ENCODE measurements at regions not wholly inside any gene's neighbourhood (a gene's known extent, or its start where the extent isn't known, plus 50 kb on each side); places are given as distances from the start of the nearest gene placed in this dataset.
A peak's percentile ranks its signal among the peaks of the same experiment; 100 is the strongest.

- peaks cover 41% of the 10 kb centered on the region for H3K4me1 ChIP-seq (ENCODE audit: insufficient read depth, low read length)
- no peaks in the 10 kb centered on the region for H3K27me3 ChIP-seq (ENCODE audit: low read length)
- CTCF ChIA-PET: interaction anchor here (0.6 kb wide), 1 partner anchor 57 kb away, joined by 4 read pairs; no protein-coding TSS in a partner anchor
- intact Hi-C loops (cut with micrococcal nuclease): loop anchor here (1.0 to 5.0 kb wide), 2 partner anchors 12 to 58 kb away; no protein-coding TSS in a partner anchor
- peak overlapping the region; percentile 80 for H3K27ac ChIP-seq (ENCODE audit: low read length)
- H3K9ac ChIP-seq (ENCODE audit: low read length): no peak overlapping the region
- DNase-seq: peak; percentile 72
- POLR2A ChIA-PET (ENCODE audit: unreplicated experiment): interaction anchor here (0.5 to 0.7 kb wide), 2 partner anchors 33 to 147 kb away, joined by 3 to 6 read pairs; no protein-coding TSS in a partner anchor
- H3K36me3 ChIP-seq (ENCODE audit: low read depth, low read length): no peaks in the 10 kb centered on the region
- no peaks in the 10 kb centered on the region for H4K20me1 ChIP-seq (ENCODE audit: low read length)
- peaks cover 13% of the 10 kb centered on the region for H3F3A ChIP-seq (ENCODE audit: low read length, unreplicated experiment)
- no peaks in the 10 kb centered on the region; the same call in 1 of the 2 replicates for H3K79me2 ChIP-seq (ENCODE audit: low read length)
- no peak overlapping the region for H2AFZ ChIP-seq (ENCODE audit: low read length)
- TF ChIP-seq EZH2 (IDR thresholded peaks at IDR 0.05; ENCODE audit: low read length, unreplicated experiment) (no peak), CTCF (conservative IDR thresholded peaks at IDR 0.05; ENCODE audit: low read depth, low read length) (no peak), EZH2phosphoT487 (IDR thresholded peaks at IDR 0.05; ENCODE audit: borderline replicate concordance, low read length) (no peak)
- peak; percentile 39 for ATAC-seq
- no TSS peak for BruUV-seq (replicated peaks)
- no peak overlapping the region for H3K4me3 ChIP-seq (ENCODE audit: low read length)
- no peaks in the 10 kb centered on the region for H3K9me3 ChIP-seq (ENCODE audit: low read length)
- H3K4me2 ChIP-seq (ENCODE audit: low read length): peak overlapping the region; percentile 73
- no peaks in the 10 kb centered on the region for H3K9me2 ChIP-seq (replicated peaks; ENCODE audit: low read length)
Observed at GRCh38 chr10:60479305-60480020, 89.8 kb upstream of the ANK3 start.

- H3K4me3 ChIP-seq (ENCODE audit: low read length): no peak overlapping the region
- TF ChIP-seq EZH2 (IDR thresholded peaks at IDR 0.05; ENCODE audit: low read length, unreplicated experiment) (no peak), EZH2phosphoT487 (IDR thresholded peaks at IDR 0.05; ENCODE audit: borderline replicate concordance, low read length) (no peak), CTCF (conservative IDR thresholded peaks at IDR 0.05; ENCODE audit: low read depth, low read length) (no peak)
- BruUV-seq (replicated peaks): no TSS peak
- no peaks in the 10 kb centered on the region; the same call in 1 of the 2 replicates for H3K79me2 ChIP-seq (ENCODE audit: low read length)
- CTCF ChIA-PET: no interaction called here
- H3K27ac ChIP-seq (ENCODE audit: low read length): no peak overlapping the region
- POLR2A ChIA-PET (ENCODE audit: unreplicated experiment): no interaction called here
- no peaks in the 10 kb centered on the region for H3K9me3 ChIP-seq (ENCODE audit: low read length)
- H4K20me1 ChIP-seq (ENCODE audit: low read length): no peaks in the 10 kb centered on the region
- intact Hi-C loops (cut with micrococcal nuclease): no loop called here
- no peak overlapping the region for H2AFZ ChIP-seq (ENCODE audit: low read length)
- H3K27me3 ChIP-seq (ENCODE audit: low read length): no peaks in the 10 kb centered on the region
- H3K4me2 ChIP-seq (ENCODE audit: low read length): no peak overlapping the region
- no peaks in the 10 kb centered on the region for H3K36me3 ChIP-seq (ENCODE audit: low read depth, low read length)
- no peaks in the 10 kb centered on the region for H3K9me2 ChIP-seq (replicated peaks; ENCODE audit: low read length)
- DNase-seq: no peak
- peaks cover 19% of the 10 kb centered on the region for H3F3A ChIP-seq (ENCODE audit: low read length, unreplicated experiment)
- H3K9ac ChIP-seq (ENCODE audit: low read length): no peak overlapping the region
- no peak for ATAC-seq
- H3K4me1 ChIP-seq (ENCODE audit: insufficient read depth, low read length): peaks cover 58% of the 10 kb centered on the region
Observed at GRCh38 chr10:60476451-60476850, 86.8 kb upstream of the ANK3 start.

GRCh38 chr10:60473557-60473956 is 83.9 kb upstream of the ANK3 start:
- no peak overlapping the region for H2AFZ ChIP-seq (ENCODE audit: low read length)
- no peaks in the 10 kb centered on the region for H4K20me1 ChIP-seq (ENCODE audit: low read length)
- peak overlapping the region; percentile 32 for H3K4me2 ChIP-seq (ENCODE audit: low read length)
- no TSS peak for BruUV-seq (replicated peaks)
- H3K27ac ChIP-seq (ENCODE audit: low read length): peak overlapping the region; percentile 40
- no peak overlapping the region for H3K9ac ChIP-seq (ENCODE audit: low read length)
- H3K4me1 ChIP-seq (ENCODE audit: insufficient read depth, low read length): peaks cover 34% of the 10 kb centered on the region
- CTCF ChIA-PET: no interaction called here
- no peak overlapping the region for H3K4me3 ChIP-seq (ENCODE audit: low read length)
- H3K27me3 ChIP-seq (ENCODE audit: low read length): no peaks in the 10 kb centered on the region
- no peak for TF ChIP-seq CTCF (conservative IDR thresholded peaks at IDR 0.05; ENCODE audit: low read depth, low read length)
- no peak for TF ChIP-seq EZH2phosphoT487 (IDR thresholded peaks at IDR 0.05; ENCODE audit: borderline replicate concordance, low read length)
- TF ChIP-seq EZH2 (IDR thresholded peaks at IDR 0.05; ENCODE audit: low read length, unreplicated experiment): no peak
- DNase-seq: peak; percentile 99
- no peaks in the 10 kb centered on the region for H3K9me3 ChIP-seq (ENCODE audit: low read length)
- ATAC-seq: peak; percentile 97
- POLR2A ChIA-PET (ENCODE audit: unreplicated experiment): no interaction called here
- peaks cover 6% of the 10 kb centered on the region for H3F3A ChIP-seq (ENCODE audit: low read length, unreplicated experiment)
- H3K9me2 ChIP-seq (replicated peaks; ENCODE audit: low read length): no peaks in the 10 kb centered on the region
- intact Hi-C loops (cut with micrococcal nuclease): no loop called here
- no peaks in the 10 kb centered on the region; the same call in 1 of the 2 replicates for H3K36me3 ChIP-seq (ENCODE audit: low read depth, low read length)
- H3K79me2 ChIP-seq (ENCODE audit: low read length): no peaks in the 10 kb centered on the region

All from PC-3 (cell line).